ENCODE measurements at regions not wholly inside any gene's neighbourhood (a gene's known extent, or its start where the extent isn't known, plus 50 kb on each side); places are given as distances from the start of the nearest gene placed in this dataset.

- Histone ChIP-seq H3K4me3 (no peak overlapping the region), H3K36me3 (no peaks in the 10 kb centered on the region), H3K27me3 (no peaks in the 10 kb centered on the region), H3K9me3 (no peaks in the 10 kb centered on the region), H3K27ac (no peak overlapping the region), H3K4me1 (no peaks in the 10 kb centered on the region)
- no peak for ATAC-seq
- TF ChIP-seq EP300 (IDR thresholded peaks at IDR 0.05): no peak
- TF ChIP-seq CTCF (IDR thresholded peaks at IDR 0.05): no peak
- TF ChIP-seq POLR2AphosphoS5 (IDR thresholded peaks at IDR 0.05): no peak
- TF ChIP-seq POLR2A (IDR thresholded peaks at IDR 0.05): no peak
- 90% methylated on average over 4 of the region's 4 CpGs; no CpG with 5 or more reads in 1 of the 2 donors for WGBS, 2 donors (ENCODE audit: low coverage in 1 of 2)
These were observed 565.3 kb upstream of the SLITRK1 start for GRCh38 chr13:84447640-84447978.

GRCh38 chr13:84446972-84447639 lies 564.8 kb upstream of the SLITRK1 start:
- H3K27ac ChIP-seq: no peak overlapping the region
- TF ChIP-seq EP300 (IDR thresholded peaks at IDR 0.05) (no peak), CTCF (IDR thresholded peaks at IDR 0.05) (no peak), POLR2A (IDR thresholded peaks at IDR 0.05) (no peak), POLR2AphosphoS5 (IDR thresholded peaks at IDR 0.05) (no peak)
- no peak for ATAC-seq
- H3K4me3 ChIP-seq: no peak overlapping the region
- no peaks in the 10 kb centered on the region for H3K27me3 ChIP-seq
- H3K36me3 ChIP-seq: no peaks in the 10 kb centered on the region
- WGBS, 2 donors (ENCODE audit: low coverage in 1 of 2): 71 to 78% methylated on average over 2 to 5 of the region's 9 CpGs
- no peaks in the 10 kb centered on the region for H3K4me1 ChIP-seq
- no peaks in the 10 kb centered on the region for H3K9me3 ChIP-seq

- Histone ChIP-seq H3K4me3 (no peak overlapping the region), H3K36me3 (no peaks in the 10 kb centered on the region), H3K4me1 (no peaks in the 10 kb centered on the region), H3K27ac (no peak overlapping the region), H3K9me3 (no peaks in the 10 kb centered on the region), H3K27me3 (no peaks in the 10 kb centered on the region)
- 91% methylated on average over 5 of the region's 5 CpGs; no CpG with 5 or more reads in 1 of the 2 donors for WGBS, 2 donors (ENCODE audit: low coverage in 1 of 2)
- no peak for ATAC-seq
- TF ChIP-seq EP300 (IDR thresholded peaks at IDR 0.05) (no peak), CTCF (IDR thresholded peaks at IDR 0.05) (no peak), POLR2A (IDR thresholded peaks at IDR 0.05) (no peak), POLR2AphosphoS5 (IDR thresholded peaks at IDR 0.05) (no peak)
These were observed 563.5 kb upstream of the SLITRK1 start for GRCh38 chr13:84445776-84446175.

- no peaks in the 10 kb centered on the region for H3K4me1 ChIP-seq
- no peaks in the 10 kb centered on the region for H3K36me3 ChIP-seq
These were observed 561.2 kb upstream of the SLITRK1 start for GRCh38 chr13:84443463-84443862.

More at GRCh38 chr13:84443463-84443862, 561.2 kb upstream of the SLITRK1 start:
- no peak for ATAC-seq
- no peak for TF ChIP-seq POLR2AphosphoS5 (IDR thresholded peaks at IDR 0.05)
- no peak for TF ChIP-seq CTCF (IDR thresholded peaks at IDR 0.05)
- TF ChIP-seq EP300 (IDR thresholded peaks at IDR 0.05): no peak
- no peak for TF ChIP-seq POLR2A (IDR thresholded peaks at IDR 0.05)
- Histone ChIP-seq H3K27me3 (no peaks in the 10 kb centered on the region), H3K4me3 (no peak overlapping the region), H3K9me3 (no peaks in the 10 kb centered on the region), H3K27ac (no peak overlapping the region)
